ENCODE measurements at regions not wholly inside any gene's neighbourhood (a gene's known extent, or its start where the extent isn't known, plus 50 kb on each side); places are given as distances from the start of the nearest gene placed in this dataset.

- TF ChIP-seq CTCF (IDR thresholded peaks at IDR 0.05) = no peak
- TF ChIP-seq POLR2A (IDR thresholded peaks at IDR 0.05) = no peak
Observed at GRCh38 chr12:126076515-126076914, 1011.3 kb downstream of the AACS start.
